Ascending aorta (tissue), 2 donors: ENCODE measurements at regions not wholly inside any gene's neighbourhood (a gene's known extent, or its start where the extent isn't known, plus 50 kb on each side); places are given as distances from the start of the nearest gene placed in this dataset.

Source experiments
- DNase-seq, 2 donors: peaks; one replicate each; pipeline ENCODE4 v3.0.0-alpha.2; 2019; ENCODE audit warnings: low spot score in 2 of 2
- H3K27ac ChIP-seq, 2 donors: fragments of 200-600 bp; sonication (generic); one replicate each; pipeline ENCODE4 v1.5.1; 2016 to 2017; ENCODE audit warnings: mild to moderate bottlenecking in 1 of 2
- H3K27me3 ChIP-seq: fragments of 200-600 bp; sonication (generic); one replicate; pipeline ENCODE4 v1.5.1; 2017
- H3K36me3 ChIP-seq, 2 donors: fragments of 200-600 bp; sonication (generic); one replicate each; pipeline ENCODE4 v1.5.1; 2016
- H3K4me1 ChIP-seq, 2 donors: fragments of 200-600 bp; sonication (generic); one replicate each; pipeline ENCODE4 v1.5.1; 2016 to 2017; ENCODE audit warnings: mild to moderate bottlenecking in 1 of 2
- H3K4me3 ChIP-seq, 2 donors: fragments of 200-600 bp; sonication (generic); one replicate each; pipeline ENCODE4 v1.5.1; 2016 to 2017; ENCODE audit warnings: mild to moderate bottlenecking in 1 of 2
- H3K9me3 ChIP-seq, 2 donors: fragments of 200-600 bp; sonication (generic); one replicate each; pipeline ENCODE4 v1.5.1; 2016
- CTCF ChIP-seq, 3 experiments: fragments of 200-600 bp in 2 of 3; fragments of 450-650 bp in 1 of 3; sonication (generic) in 2 of 3; IDR thresholded peaks; one replicate each; pipeline ENCODE4 v1.5.1; 2016 to 2019; ENCODE audit warnings: antibody characterized with exemption in 3 of 3, mild to moderate bottlenecking in 1 of 3, moderate library complexity in 1 of 3
- intact Hi-C: fragments of 100-400 bp; cut with DNase I; formaldehyde crosslinking; loops from one replicate; pipeline ENCODE4 v1.15.1; 2023

GRCh38 chrX:129249563-129249962 lies 273.7 kb downstream of the SMARCA1 start:
- intact Hi-C loops, result no loop called here
- no peak for TF ChIP-seq CTCF (IDR thresholded peaks at IDR 0.05)
- H3K27ac ChIP-seq, result no peak overlapping the region

GRCh38 chrX:129247642-129248041 lies 275.6 kb downstream of the SMARCA1 start:
- Histone ChIP-seq H3K4me1 (no peaks in the 10 kb centered on the region), H3K9me3 (peaks cover 0 to 4% of the 10 kb centered on the region in 2 donors), H3K27me3 (no peaks in the 10 kb centered on the region), H3K27ac (no peak overlapping the region), H3K36me3 (no peaks in the 10 kb centered on the region), H3K4me3 (no peak overlapping the region)
- no peak for DNase-seq
- intact Hi-C loops, result no loop called here
- no peak for TF ChIP-seq CTCF (IDR thresholded peaks at IDR 0.05)

More at GRCh38 chrX:129249563-129249962, 273.7 kb downstream of the SMARCA1 start:
- no peak overlapping the region for H3K4me3 ChIP-seq
- no peak for DNase-seq
- no peaks in the 10 kb centered on the region for H3K36me3 ChIP-seq
- H3K4me1 ChIP-seq, result no peaks in the 10 kb centered on the region
- H3K9me3 ChIP-seq, result peaks cover 0 to 4% of the 10 kb centered on the region in 2 donors
- H3K27me3 ChIP-seq, result no peaks in the 10 kb centered on the region

- no peak overlapping the region for H3K4me3 ChIP-seq
- H3K4me1 ChIP-seq, result no peaks in the 10 kb centered on the region
- DNase-seq, result no peak
- no peak overlapping the region for H3K27ac ChIP-seq
- no peaks in the 10 kb centered on the region for H3K27me3 ChIP-seq
- intact Hi-C loops, result no loop called here
- no peaks in the 10 kb centered on the region for H3K9me3 ChIP-seq
- no peak for TF ChIP-seq CTCF (IDR thresholded peaks at IDR 0.05)
- no peaks in the 10 kb centered on the region for H3K36me3 ChIP-seq
These were observed 283.9 kb downstream of the SMARCA1 start for GRCh38 chrX:129239371-129239770.

GRCh38 chrX:129238011-129238410 lies 285.3 kb downstream of the SMARCA1 start:
- no peak for DNase-seq
- no peaks in the 10 kb centered on the region for H3K9me3 ChIP-seq
- no peaks in the 10 kb centered on the region for H3K36me3 ChIP-seq
- no peak overlapping the region for H3K27ac ChIP-seq
- H3K4me3 ChIP-seq, result no peak overlapping the region
- TF ChIP-seq CTCF (IDR thresholded peaks at IDR 0.05), result no peak
- intact Hi-C loops, result no loop called here
- no peaks in the 10 kb centered on the region for H3K4me1 ChIP-seq
- H3K27me3 ChIP-seq, result no peaks in the 10 kb centered on the region

GRCh38 chrX:129235903-129236302 lies 287.4 kb downstream of the SMARCA1 start:
- no peaks in the 10 kb centered on the region for H3K27me3 ChIP-seq
- H3K9me3 ChIP-seq, result no peaks in the 10 kb centered on the region
- H3K27ac ChIP-seq, result no peak overlapping the region
- no peak for TF ChIP-seq CTCF (IDR thresholded peaks at IDR 0.05)
- H3K36me3 ChIP-seq, result no peaks in the 10 kb centered on the region
- no peak overlapping the region for H3K4me3 ChIP-seq
- intact Hi-C loops, result no loop called here
- no peaks in the 10 kb centered on the region for H3K4me1 ChIP-seq
- DNase-seq, result no peak

- intact Hi-C loops, result no loop called here
- no peak for TF ChIP-seq CTCF (IDR thresholded peaks at IDR 0.05)
- no peaks in the 10 kb centered on the region for H3K4me1 ChIP-seq
- H3K9me3 ChIP-seq, result no peaks in the 10 kb centered on the region
- H3K4me3 ChIP-seq, result no peak overlapping the region
- no peak overlapping the region for H3K27ac ChIP-seq
- H3K36me3 ChIP-seq, result no peaks in the 10 kb centered on the region
- DNase-seq, result no peak
- H3K27me3 ChIP-seq, result no peaks in the 10 kb centered on the region
These were observed 289.5 kb downstream of the SMARCA1 start for GRCh38 chrX:129233786-129234185.
